Mammary epithelial cell (primary cell): ENCODE measurements at regions not wholly inside any gene's neighbourhood (a gene's known extent, or its start where the extent isn't known, plus 50 kb on each side); places are given as distances from the start of the nearest gene placed in this dataset.

Experiments used
- EZH2 ChIP-seq: IDR thresholded peaks from 2 replicates; pipeline ENCODE4 v1.6.1; 2012; ENCODE audit warnings: low read length, inconsistent platforms, borderline replicate concordance
- TF ChIP-seq, protein P1 (sequence below), 2 donors: IDR thresholded peaks in 1 of 2; conservative IDR thresholded peaks in 1 of 2; 2 replicates each; pipeline ENCODE4 v1.5.1; 2011 to 2012; ENCODE audit warnings: inconsistent platforms in 2 of 2, low read length in 2 of 2, mild to moderate bottlenecking in 2 of 2, control low read depth in 1 of 2, low read depth in 1 of 2; ENCODE audit not compliant: insufficient read depth in 1 of 2; ENCODE audit errors: extremely low read depth in 1 of 2

DNA sequence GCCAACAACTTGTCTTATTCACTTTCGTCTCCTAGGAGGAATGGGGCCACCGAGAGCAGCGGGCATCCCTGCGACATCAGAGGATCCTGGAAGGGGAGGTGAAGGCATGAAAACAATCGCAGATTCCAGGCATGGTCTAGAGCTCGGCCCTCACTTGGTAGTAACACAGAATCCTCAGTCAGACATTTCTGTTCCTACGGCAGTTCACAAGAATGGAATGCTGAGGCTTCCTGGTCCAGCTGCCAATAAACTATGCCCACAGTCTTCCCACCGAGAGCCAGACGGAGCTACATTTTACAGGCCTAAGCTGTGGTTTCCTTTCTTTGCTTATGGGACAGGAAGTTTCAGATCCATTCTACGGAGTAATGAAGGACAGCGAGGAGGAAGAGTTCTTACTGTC is 75.8 kb downstream of the OR13A1 start:
- TF ChIP-seq, protein P1, sequence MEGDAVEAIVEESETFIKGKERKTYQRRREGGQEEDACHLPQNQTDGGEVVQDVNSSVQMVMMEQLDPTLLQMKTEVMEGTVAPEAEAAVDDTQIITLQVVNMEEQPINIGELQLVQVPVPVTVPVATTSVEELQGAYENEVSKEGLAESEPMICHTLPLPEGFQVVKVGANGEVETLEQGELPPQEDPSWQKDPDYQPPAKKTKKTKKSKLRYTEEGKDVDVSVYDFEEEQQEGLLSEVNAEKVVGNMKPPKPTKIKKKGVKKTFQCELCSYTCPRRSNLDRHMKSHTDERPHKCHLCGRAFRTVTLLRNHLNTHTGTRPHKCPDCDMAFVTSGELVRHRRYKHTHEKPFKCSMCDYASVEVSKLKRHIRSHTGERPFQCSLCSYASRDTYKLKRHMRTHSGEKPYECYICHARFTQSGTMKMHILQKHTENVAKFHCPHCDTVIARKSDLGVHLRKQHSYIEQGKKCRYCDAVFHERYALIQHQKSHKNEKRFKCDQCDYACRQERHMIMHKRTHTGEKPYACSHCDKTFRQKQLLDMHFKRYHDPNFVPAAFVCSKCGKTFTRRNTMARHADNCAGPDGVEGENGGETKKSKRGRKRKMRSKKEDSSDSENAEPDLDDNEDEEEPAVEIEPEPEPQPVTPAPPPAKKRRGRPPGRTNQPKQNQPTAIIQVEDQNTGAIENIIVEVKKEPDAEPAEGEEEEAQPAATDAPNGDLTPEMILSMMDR (conservative IDR thresholded peaks at IDR 0.05 in 1 of 2, IDR thresholded peaks at IDR 0.05 in 1 of 2; ENCODE audit: extremely low read depth in 1 of 2, insufficient read depth in 1 of 2, low read depth in 1 of 2, low read length in 2 of 2) = no peak
- no peak for TF ChIP-seq EZH2
